Transverse colon (tissue), 3 donors: ENCODE measurements at regions not wholly inside any gene's neighbourhood (a gene's known extent, or its start where the extent isn't known, plus 50 kb on each side); places are given as distances from the start of the nearest gene placed in this dataset.

Experiments used
- POLR2A ChIP-seq: fragments of 450-650 bp; IDR thresholded peaks from one replicate; pipeline ENCODE4 v1.6.1; 2016; ENCODE audit warnings: antibody characterized with exemption, mild to moderate bottlenecking, moderate library complexity
- TF ChIP-seq, protein P1 (sequence below), 5 experiments: fragments of 200-600 bp in 3 of 5; fragments of 450-650 bp in 2 of 5; sonication (generic) in 3 of 5; IDR thresholded peaks; 1 replicate in 2 of 5; 2 replicates in 3 of 5; pipeline ENCODE4 v1.5.1; 2016 to 2017; ENCODE audit warnings: antibody characterized with exemption in 5 of 5, inconsistent platforms in 3 of 5, mild to moderate bottlenecking in 2 of 5, moderate library complexity in 1 of 5

DNA sequence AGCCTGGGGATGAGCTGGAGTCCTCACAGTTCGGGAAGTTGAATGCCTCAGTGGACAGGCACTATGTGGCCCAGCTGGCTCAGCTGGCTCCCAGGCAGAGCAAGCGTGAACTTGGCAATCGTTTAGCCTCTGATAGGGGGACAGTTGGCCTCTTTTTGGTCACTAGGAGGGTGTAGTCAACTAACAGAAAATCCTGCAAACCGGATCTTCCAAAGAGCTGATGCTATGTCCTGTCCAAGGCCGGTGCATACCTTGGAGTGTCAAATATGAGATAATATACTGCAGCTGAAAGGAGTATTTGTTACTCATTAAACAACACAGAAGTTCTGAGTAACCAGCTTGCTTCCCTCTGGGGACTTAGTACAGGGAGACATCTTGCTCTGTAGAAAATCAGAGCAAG, 126.2 kb upstream of the EXOC2 start:
- TF ChIP-seq, protein P1, sequence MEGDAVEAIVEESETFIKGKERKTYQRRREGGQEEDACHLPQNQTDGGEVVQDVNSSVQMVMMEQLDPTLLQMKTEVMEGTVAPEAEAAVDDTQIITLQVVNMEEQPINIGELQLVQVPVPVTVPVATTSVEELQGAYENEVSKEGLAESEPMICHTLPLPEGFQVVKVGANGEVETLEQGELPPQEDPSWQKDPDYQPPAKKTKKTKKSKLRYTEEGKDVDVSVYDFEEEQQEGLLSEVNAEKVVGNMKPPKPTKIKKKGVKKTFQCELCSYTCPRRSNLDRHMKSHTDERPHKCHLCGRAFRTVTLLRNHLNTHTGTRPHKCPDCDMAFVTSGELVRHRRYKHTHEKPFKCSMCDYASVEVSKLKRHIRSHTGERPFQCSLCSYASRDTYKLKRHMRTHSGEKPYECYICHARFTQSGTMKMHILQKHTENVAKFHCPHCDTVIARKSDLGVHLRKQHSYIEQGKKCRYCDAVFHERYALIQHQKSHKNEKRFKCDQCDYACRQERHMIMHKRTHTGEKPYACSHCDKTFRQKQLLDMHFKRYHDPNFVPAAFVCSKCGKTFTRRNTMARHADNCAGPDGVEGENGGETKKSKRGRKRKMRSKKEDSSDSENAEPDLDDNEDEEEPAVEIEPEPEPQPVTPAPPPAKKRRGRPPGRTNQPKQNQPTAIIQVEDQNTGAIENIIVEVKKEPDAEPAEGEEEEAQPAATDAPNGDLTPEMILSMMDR (IDR thresholded peaks at IDR 0.05): no peak
- no peak for TF ChIP-seq POLR2A
